Tibial nerve (tissue), 4 donors: ENCODE measurements at regions not wholly inside any gene's neighbourhood (a gene's known extent, or its start where the extent isn't known, plus 50 kb on each side); places are given as distances from the start of the nearest gene placed in this dataset.

ENCODE experiments used
- DNase-seq, 2 donors: peaks; one replicate each; pipeline ENCODE4 v3.0.0-alpha.2; 2019; ENCODE audit warnings: low spot score in 2 of 2
- H3K27ac ChIP-seq, 4 donors: fragments of 200-600 bp; sonication (generic) in 3 of 4; one replicate each; pipeline ENCODE4 v1.5.1; 2017 to 2019; ENCODE audit warnings: mild to moderate bottlenecking in 1 of 4
- H3K27me3 ChIP-seq, 2 donors: fragments of 200-600 bp; sonication (generic) in 1 of 2; one replicate each; pipeline versions ENCODE4 v1.5.1 to v1.6.0; 2017 to 2019
- H3K36me3 ChIP-seq, 3 donors: fragments of 200-600 bp; sonication (generic); one replicate each; pipeline ENCODE4 v1.5.1; 2018 to 2019
- H3K4me1 ChIP-seq, 4 donors: fragments of 200-600 bp; sonication (generic) in 3 of 4; one replicate each; pipeline ENCODE4 v1.5.1; 2017 to 2019
- H3K4me3 ChIP-seq, 4 donors: fragments of 200-600 bp; sonication (generic) in 3 of 4; one replicate each; pipeline ENCODE4 v1.5.1; 2017 to 2019; ENCODE audit warnings: mild to moderate bottlenecking in 1 of 4, moderate library complexity in 1 of 4
- H3K9me3 ChIP-seq, 4 donors: fragments of 200-600 bp; sonication (generic) in 3 of 4; one replicate each; pipeline ENCODE4 v1.5.1; 2017 to 2019
- CTCF ChIP-seq, 5 experiments: fragments of 200-600 bp in 3 of 5; fragments of 450-650 bp in 2 of 5; sonication (generic) in 3 of 5; IDR thresholded peaks; one replicate each; pipeline ENCODE4 v1.5.1; 2016 to 2019; ENCODE audit warnings: antibody characterized with exemption in 5 of 5, mild to moderate bottlenecking in 3 of 5, moderate library complexity in 2 of 5
- EP300 ChIP-seq, 2 donors: sonication (generic); formaldehyde crosslinking; IDR thresholded peaks; one replicate each; pipeline ENCODE4 v1.6.1; 2017; ENCODE audit warnings: antibody characterized with exemption in 2 of 2, mild to moderate bottlenecking in 1 of 2
- POLR2A ChIP-seq, 2 donors: fragments of 450-650 bp; IDR thresholded peaks; one replicate each; pipeline ENCODE4 v1.6.1; 2017; ENCODE audit warnings: antibody characterized with exemption in 2 of 2, mild to moderate bottlenecking in 2 of 2, moderate library complexity in 2 of 2
- WGBS, 2 donors: methylation state at CpG; one replicate each; pipeline ENCODE4 v1.1.5; 2018; 5-methylcytosine and 5-hydroxymethylcytosine counted together

GRCh38 chr10:33395201-33395600 is 60.7 kb upstream of the NRP1 start:
- Histone ChIP-seq H3K9me3 (peaks cover 0 to 23% (median 4%) of the 10 kb centered on the region in 4 donors), H3K4me3 (no peak overlapping the region), H3K27me3 (no peaks in the 10 kb centered on the region), H3K4me1 (no peaks in the 10 kb centered on the region), H3K36me3 (no peaks in the 10 kb centered on the region), H3K27ac (no peak overlapping the region)
- DNase-seq: no peak
- no peak for TF ChIP-seq CTCF (IDR thresholded peaks at IDR 0.05)
- TF ChIP-seq POLR2A (IDR thresholded peaks at IDR 0.05): no peak
- no peak for TF ChIP-seq EP300 (IDR thresholded peaks at IDR 0.05)
- 93 to 100% methylated on average over 1 of the region's 1 CpG for WGBS, 2 donors

DNA sequence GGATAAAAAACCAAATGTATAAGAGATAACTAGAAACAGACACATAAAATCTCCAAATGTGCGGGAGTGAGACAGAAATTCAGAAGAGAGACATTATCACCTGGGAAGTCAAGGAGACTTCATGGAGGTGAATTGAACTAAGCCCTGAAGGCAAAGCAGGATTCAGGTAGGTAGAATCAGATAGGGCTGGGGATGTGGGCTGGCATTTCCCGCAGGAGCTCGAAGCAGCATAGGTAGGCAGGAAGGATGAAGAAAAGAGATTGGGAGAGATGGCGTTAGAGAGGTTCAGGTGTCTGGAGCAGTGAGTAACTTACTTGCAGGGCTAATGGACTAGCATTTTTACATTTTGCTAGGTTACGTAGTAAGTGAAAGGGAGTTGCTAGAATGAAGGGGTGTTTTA is 58.2 kb upstream of the NRP1 start:
- Histone ChIP-seq H3K27me3 (no peaks in the 10 kb centered on the region), H3K27ac (no peak overlapping the region), H3K4me3 (no peak overlapping the region), H3K4me1 (no peaks in the 10 kb centered on the region), H3K36me3 (no peaks in the 10 kb centered on the region), H3K9me3 (peaks cover 0 to 18% (median 2%) of the 10 kb centered on the region in 4 donors)
- no peak for DNase-seq
- TF ChIP-seq CTCF (IDR thresholded peaks at IDR 0.05) (no peak), EP300 (IDR thresholded peaks at IDR 0.05) (no peak), POLR2A (IDR thresholded peaks at IDR 0.05) (no peak)
- WGBS, 2 donors: 93% methylated on average over 5 of the region's 5 CpGs

DNA sequence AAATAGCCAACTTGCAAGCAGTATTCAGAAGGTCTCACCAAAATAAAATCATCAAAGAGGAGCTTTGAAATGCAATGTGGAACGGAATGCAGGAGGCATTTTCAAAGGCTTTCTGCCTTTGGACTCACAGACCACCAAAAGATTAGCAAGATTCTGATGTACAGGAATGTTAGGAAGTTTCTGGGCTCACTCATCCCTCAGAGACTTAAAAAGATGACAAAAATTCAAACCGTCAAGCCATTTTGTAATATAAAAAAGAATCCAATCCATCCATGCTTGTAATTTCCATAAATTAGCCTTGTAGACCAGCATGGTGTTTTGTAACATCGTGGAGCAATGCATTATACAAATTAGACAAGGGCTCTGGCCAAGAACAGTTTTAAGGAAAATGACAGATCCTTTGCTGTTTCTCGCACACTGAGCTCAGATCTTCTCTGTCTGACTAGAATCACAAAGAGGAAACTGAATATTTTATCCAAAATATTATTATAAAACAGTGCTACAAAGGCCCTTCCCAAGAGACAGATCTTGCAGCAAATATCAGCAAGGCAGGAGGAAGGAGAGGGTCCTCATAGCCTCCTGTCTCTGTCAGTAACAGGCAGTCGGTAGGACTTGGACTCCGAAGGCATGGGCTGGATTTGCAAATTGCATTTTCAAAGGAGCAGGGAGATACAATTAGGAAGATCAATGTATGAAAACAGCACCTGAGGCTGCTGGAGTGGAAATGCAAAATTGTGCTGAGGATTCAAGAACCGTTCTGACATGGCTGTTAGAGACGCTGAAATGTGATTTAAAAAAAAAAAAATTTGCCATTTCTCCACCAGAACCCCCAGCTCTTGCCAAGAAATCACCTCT is 57.4 kb upstream of the NRP1 start:
- DNase-seq: no peak
- peaks cover 0 to 9% (median under 1%) of the 10 kb centered on the region in 4 donors for H3K9me3 ChIP-seq
- no peaks in the 10 kb centered on the region for H3K4me1 ChIP-seq
- no peak for TF ChIP-seq EP300 (IDR thresholded peaks at IDR 0.05)
- TF ChIP-seq POLR2A (IDR thresholded peaks at IDR 0.05): no peak
- no peak for TF ChIP-seq CTCF (IDR thresholded peaks at IDR 0.05)
- H3K27ac ChIP-seq: no peak overlapping the region
- no peak overlapping the region for H3K4me3 ChIP-seq
- no peaks in the 10 kb centered on the region for H3K36me3 ChIP-seq
- 79% methylated on average over 8 of the region's 8 CpGs for WGBS, 2 donors
- H3K27me3 ChIP-seq: no peaks in the 10 kb centered on the region

- no peaks in the 10 kb centered on the region for H3K4me1 ChIP-seq
- no peaks in the 10 kb centered on the region for H3K9me3 ChIP-seq
- no peaks in the 10 kb centered on the region for H3K36me3 ChIP-seq
- 92 to 95% methylated on average over 5 of the region's 5 CpGs for WGBS, 2 donors
- no peaks in the 10 kb centered on the region for H3K27me3 ChIP-seq
- no peak for TF ChIP-seq EP300 (IDR thresholded peaks at IDR 0.05)
- TF ChIP-seq CTCF (IDR thresholded peaks at IDR 0.05): no peak
- TF ChIP-seq POLR2A (IDR thresholded peaks at IDR 0.05): no peak
- no peak overlapping the region for H3K4me3 ChIP-seq
- no peak overlapping the region for H3K27ac ChIP-seq
- DNase-seq: no peak
Observed at GRCh38 chr10:33390046-33390445, 55.6 kb upstream of the NRP1 start.

DNA sequence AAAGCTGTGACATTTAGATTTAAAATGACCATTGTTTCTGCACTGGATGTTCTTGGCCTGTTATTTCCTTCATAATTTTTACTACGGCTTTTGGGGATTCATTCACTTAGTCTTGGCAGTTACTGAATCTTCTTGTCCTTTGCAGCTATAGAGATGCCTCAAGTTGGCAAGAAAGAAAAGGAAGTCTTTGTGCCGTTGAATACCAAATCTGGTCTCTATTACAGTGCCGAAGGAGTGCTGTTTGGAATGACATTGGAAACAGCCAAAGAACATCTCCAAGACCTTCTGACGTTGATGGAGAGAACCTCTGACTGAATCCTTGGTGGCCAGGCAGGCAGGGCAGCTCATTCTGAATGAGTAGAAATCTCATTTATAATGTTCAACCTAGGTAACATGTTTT is 54.3 kb upstream of the NRP1 start:
- H3K4me1 ChIP-seq: no peaks in the 10 kb centered on the region
- H3K4me3 ChIP-seq: no peak overlapping the region
- H3K27ac ChIP-seq: no peak overlapping the region
- TF ChIP-seq EP300 (IDR thresholded peaks at IDR 0.05): no peak
- no peak for TF ChIP-seq CTCF (IDR thresholded peaks at IDR 0.05)
- WGBS, 2 donors: 17 to 30% methylated on average over 4 of the region's 4 CpGs
- no peaks in the 10 kb centered on the region for H3K36me3 ChIP-seq
- DNase-seq: no peak
- H3K9me3 ChIP-seq: no peaks in the 10 kb centered on the region
- no peaks in the 10 kb centered on the region for H3K27me3 ChIP-seq
